Thyroid gland (tissue), 4 donors: ENCODE measurements at regions not wholly inside any gene's neighbourhood (a gene's known extent, or its start where the extent isn't known, plus 50 kb on each side); places are given as distances from the start of the nearest gene placed in this dataset.

Experiments
- DNase-seq, 2 donors: peaks; one replicate each; pipeline ENCODE4 v3.0.0-alpha.2; 2019
- H3K27ac ChIP-seq, 3 donors: fragments of 200-600 bp; sonication (generic); 1 replicate in 2 of 3; 2 replicates in 1 of 3; pipeline ENCODE4 v1.5.1; 2016 to 2019; ENCODE audit warnings: mild to moderate bottlenecking in 1 of 3, moderate library complexity in 1 of 3
- H3K27me3 ChIP-seq: fragments of 200-600 bp; sonication (generic); one replicate; pipeline ENCODE4 v1.5.1; 2019
- H3K36me3 ChIP-seq, 2 donors: fragments of 200-600 bp; sonication (generic); one replicate each; pipeline ENCODE4 v1.5.1; 2016 to 2019
- H3K4me1 ChIP-seq, 2 donors: fragments of 200-600 bp; sonication (generic); one replicate each; pipeline ENCODE4 v1.5.1; 2017 to 2019
- H3K4me3 ChIP-seq, 3 donors: fragments of 200-600 bp; sonication (generic); replicated peaks in 1 of 3; 1 replicate in 2 of 3; 2 replicates in 1 of 3; pipeline ENCODE4 v1.5.1; 2016; ENCODE audit warnings: mild to moderate bottlenecking in 1 of 3
- H3K9me3 ChIP-seq: fragments of 200-600 bp; sonication (generic); one replicate; pipeline ENCODE4 v1.5.1; 2017
- POLR2A ChIP-seq, 2 donors: fragments of 450-650 bp; IDR thresholded peaks; one replicate each; pipeline ENCODE4 v1.6.1; 2017; ENCODE audit warnings: antibody characterized with exemption in 2 of 2, mild to moderate bottlenecking in 2 of 2, moderate library complexity in 1 of 2
- WGBS, 2 donors: methylation state at CpG; one replicate each; pipeline ENCODE4 v1.1.5; 2017; 5-methylcytosine and 5-hydroxymethylcytosine counted together
- intact Hi-C: fragments of 100-400 bp; cut with DNase I; formaldehyde crosslinking; loops from one replicate; pipeline ENCODE4 v1.15.1; 2023
- TF ChIP-seq, protein P1 (sequence below), 6 experiments: fragments of 200-600 bp in 3 of 6; fragments of 450-650 bp in 3 of 6; sonication (generic) in 3 of 6; IDR thresholded peaks; one replicate each; pipeline ENCODE4 v1.5.1; 2016 to 2019; ENCODE audit warnings: antibody characterized with exemption in 6 of 6, mild to moderate bottlenecking in 2 of 6, inconsistent platforms in 1 of 6, moderate library complexity in 1 of 6

DNA sequence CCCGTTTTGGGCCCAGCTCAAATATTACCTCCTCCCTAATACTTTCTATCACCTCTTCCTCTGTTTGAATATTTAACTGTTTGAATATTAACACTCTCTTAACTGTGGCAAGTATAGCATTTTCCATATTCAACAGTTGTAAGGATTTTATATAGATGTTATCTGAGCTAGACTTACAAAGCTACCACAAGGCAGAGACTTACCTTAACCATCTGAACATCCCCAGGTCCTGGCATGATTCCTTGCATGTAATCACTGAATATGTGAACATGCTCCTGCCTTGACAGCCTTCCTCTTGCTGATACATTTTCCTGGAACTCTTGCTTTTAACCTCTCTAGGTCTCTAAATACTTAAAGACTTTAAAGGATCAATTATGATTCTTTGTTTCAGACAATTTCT, 182.4 kb downstream of the MCHR2 start:
- H3K27me3 ChIP-seq: no peaks in the 10 kb centered on the region
- TF ChIP-seq, protein P1, sequence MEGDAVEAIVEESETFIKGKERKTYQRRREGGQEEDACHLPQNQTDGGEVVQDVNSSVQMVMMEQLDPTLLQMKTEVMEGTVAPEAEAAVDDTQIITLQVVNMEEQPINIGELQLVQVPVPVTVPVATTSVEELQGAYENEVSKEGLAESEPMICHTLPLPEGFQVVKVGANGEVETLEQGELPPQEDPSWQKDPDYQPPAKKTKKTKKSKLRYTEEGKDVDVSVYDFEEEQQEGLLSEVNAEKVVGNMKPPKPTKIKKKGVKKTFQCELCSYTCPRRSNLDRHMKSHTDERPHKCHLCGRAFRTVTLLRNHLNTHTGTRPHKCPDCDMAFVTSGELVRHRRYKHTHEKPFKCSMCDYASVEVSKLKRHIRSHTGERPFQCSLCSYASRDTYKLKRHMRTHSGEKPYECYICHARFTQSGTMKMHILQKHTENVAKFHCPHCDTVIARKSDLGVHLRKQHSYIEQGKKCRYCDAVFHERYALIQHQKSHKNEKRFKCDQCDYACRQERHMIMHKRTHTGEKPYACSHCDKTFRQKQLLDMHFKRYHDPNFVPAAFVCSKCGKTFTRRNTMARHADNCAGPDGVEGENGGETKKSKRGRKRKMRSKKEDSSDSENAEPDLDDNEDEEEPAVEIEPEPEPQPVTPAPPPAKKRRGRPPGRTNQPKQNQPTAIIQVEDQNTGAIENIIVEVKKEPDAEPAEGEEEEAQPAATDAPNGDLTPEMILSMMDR (IDR thresholded peaks at IDR 0.05): no peak
- TF ChIP-seq POLR2A (IDR thresholded peaks at IDR 0.05): no peak
- no peaks in the 10 kb centered on the region for H3K9me3 ChIP-seq
- intact Hi-C loops: no loop called here
- no peak overlapping the region for H3K4me3 ChIP-seq
- no peak overlapping the region for H3K27ac ChIP-seq
- no peak for DNase-seq
- no peaks in the 10 kb centered on the region for H3K4me1 ChIP-seq
- WGBS, 2 donors: 82 to 85% methylated on average over 1 of the region's 1 CpG
- H3K36me3 ChIP-seq: no peaks in the 10 kb centered on the region

DNA sequence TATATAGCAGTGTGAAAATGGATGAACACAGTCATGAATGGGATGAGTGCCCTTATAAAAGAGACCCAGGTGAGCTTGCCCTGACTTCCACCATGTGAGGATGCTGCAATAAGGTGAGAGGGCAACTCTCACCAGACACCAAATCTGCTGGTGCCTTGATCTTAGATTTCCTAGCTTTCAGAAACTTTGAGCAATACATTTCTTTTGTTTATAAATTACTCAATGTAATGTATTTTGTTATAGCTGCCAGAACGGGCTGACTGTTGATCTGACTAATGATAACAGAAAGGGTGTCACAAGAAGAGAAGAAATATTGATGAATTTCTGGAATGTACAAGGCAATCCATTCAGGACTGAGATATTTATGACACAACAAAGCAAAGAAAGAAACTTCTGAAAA, 180.5 kb downstream of the MCHR2 start:
- Histone ChIP-seq H3K27me3 (no peaks in the 10 kb centered on the region), H3K36me3 (no peaks in the 10 kb centered on the region), H3K4me1 (no peaks in the 10 kb centered on the region), H3K27ac (no peak overlapping the region), H3K4me3 (no peak overlapping the region), H3K9me3 (no peaks in the 10 kb centered on the region)
- 0 to 26% methylated on average over 1 of the region's 1 CpG for whole genome bisulfite sequencing, 2 donors
- DNase-seq: no peak
- no peak for TF ChIP-seq POLR2A (IDR thresholded peaks at IDR 0.05)
- TF ChIP-seq, protein P1 (IDR thresholded peaks at IDR 0.05): no peak
- intact Hi-C loops: no loop called here

DNA sequence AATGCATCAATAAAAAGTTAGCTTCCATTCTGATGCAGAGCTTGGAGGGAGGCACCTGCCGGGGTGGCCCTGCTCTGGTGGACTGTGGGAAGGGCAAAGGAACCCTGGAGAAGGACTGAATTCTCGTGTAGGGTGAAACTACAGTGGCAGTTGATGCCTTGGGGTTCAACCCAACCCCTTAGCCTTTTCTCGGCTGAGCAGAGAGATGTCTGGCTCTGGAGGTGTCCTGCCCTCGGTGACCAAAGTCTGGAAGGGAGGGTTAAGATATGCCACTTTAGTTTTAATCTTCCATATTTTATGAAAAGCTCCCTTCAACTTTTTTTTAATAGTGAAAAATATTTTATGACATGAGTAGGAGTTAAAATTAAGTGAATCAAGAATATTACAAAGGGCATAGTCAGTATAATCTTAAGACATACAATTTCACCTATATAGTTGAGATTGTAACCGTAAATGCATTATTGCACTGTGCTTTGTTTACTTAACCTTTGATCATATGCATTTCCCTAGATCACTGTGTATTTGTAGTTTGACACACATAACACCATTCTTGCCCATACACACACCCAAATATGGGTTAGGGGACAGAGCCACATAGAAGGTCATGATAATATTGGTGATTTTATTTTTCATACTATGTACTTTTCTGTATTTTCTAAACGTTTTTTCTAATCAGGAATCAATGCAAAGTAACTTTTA, 179.6 kb downstream of the MCHR2 start:
- H3K4me1 ChIP-seq: no peaks in the 10 kb centered on the region
- 78 to 84% methylated on average over 6 of the region's 6 CpGs for WGBS, 2 donors
- intact Hi-C loops: no loop called here
- H3K27me3 ChIP-seq: no peaks in the 10 kb centered on the region
- no peaks in the 10 kb centered on the region for H3K9me3 ChIP-seq
- no peaks in the 10 kb centered on the region for H3K36me3 ChIP-seq
- DNase-seq: no peak
- TF ChIP-seq, protein P1 (IDR thresholded peaks at IDR 0.05): no peak
- TF ChIP-seq POLR2A (IDR thresholded peaks at IDR 0.05): no peak
- H3K27ac ChIP-seq: no peak overlapping the region
- H3K4me3 ChIP-seq: no peak overlapping the region

DNA sequence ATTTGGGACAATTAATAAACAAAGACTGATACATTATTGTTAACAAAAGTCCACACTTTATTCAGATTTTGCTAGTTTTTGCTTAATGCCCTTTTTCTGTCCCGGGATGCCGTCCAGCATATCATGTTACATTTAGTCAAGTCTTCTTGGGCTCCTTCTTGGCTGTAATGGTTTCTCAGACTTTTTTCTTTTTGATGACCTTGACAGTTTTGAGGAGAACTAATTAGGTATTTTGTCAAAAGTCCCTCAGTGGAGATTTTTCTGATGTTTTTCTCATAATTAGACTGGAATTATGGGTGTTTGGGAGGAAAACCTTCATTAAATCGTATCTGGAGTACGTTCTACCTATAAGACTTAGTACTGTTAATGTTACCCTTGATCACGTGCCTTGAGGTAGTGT, 177.2 kb downstream of the MCHR2 start:
- H3K9me3 ChIP-seq: no peaks in the 10 kb centered on the region
- no peak for DNase-seq
- H3K27ac ChIP-seq: no peak overlapping the region
- no peaks in the 10 kb centered on the region for H3K4me1 ChIP-seq
- intact Hi-C loops: no loop called here
- no peak for TF ChIP-seq POLR2A (IDR thresholded peaks at IDR 0.05)
- TF ChIP-seq, protein P1 (IDR thresholded peaks at IDR 0.05): no peak
- no peaks in the 10 kb centered on the region for H3K27me3 ChIP-seq
- no peaks in the 10 kb centered on the region for H3K36me3 ChIP-seq
- WGBS, 2 donors: 74 to 85% methylated on average over 5 of the region's 5 CpGs
- H3K4me3 ChIP-seq: no peak overlapping the region

DNA sequence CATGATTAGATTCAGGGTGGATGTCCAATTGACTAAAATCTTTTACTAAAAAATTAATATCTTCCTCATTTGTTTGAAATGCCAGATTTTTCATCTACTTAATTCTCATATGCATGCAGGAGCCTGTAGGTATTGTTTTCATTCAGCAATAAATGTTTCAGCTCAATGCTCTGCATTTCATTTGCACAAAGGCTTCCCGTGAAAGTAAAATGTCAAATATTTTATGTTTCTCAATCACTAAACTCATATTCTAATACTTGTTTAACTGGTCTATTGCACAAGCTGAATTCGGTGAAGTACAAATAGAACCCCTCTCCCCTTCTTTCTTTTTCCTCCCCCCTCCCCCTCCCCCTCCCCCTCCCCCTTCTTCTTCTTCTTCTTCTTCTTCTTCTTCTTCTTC, 175.9 kb downstream of the MCHR2 start:
- WGBS, 2 donors: 74 to 82% methylated on average over 2 of the region's 2 CpGs
- Histone ChIP-seq H3K27ac (no peak overlapping the region), H3K9me3 (no peaks in the 10 kb centered on the region), H3K4me1 (no peaks in the 10 kb centered on the region), H3K4me3 (no peak overlapping the region), H3K27me3 (no peaks in the 10 kb centered on the region), H3K36me3 (no peaks in the 10 kb centered on the region)
- TF ChIP-seq, protein P1 (IDR thresholded peaks at IDR 0.05): no peak
- TF ChIP-seq POLR2A (IDR thresholded peaks at IDR 0.05): no peak
- DNase-seq: no peak
- intact Hi-C loops: no loop called here
